Tibial nerve (tissue), 4 donors: ENCODE measurements at regions not wholly inside any gene's neighbourhood (a gene's known extent, or its start where the extent isn't known, plus 50 kb on each side); places are given as distances from the start of the nearest gene placed in this dataset.

Experiments
- EP300 ChIP-seq, 2 donors: sonication (generic); formaldehyde crosslinking; IDR thresholded peaks; one replicate each; pipeline ENCODE4 v1.6.1; 2017; ENCODE audit warnings: antibody characterized with exemption in 2 of 2, mild to moderate bottlenecking in 1 of 2
- POLR2A ChIP-seq, 2 donors: fragments of 450-650 bp; IDR thresholded peaks; one replicate each; pipeline ENCODE4 v1.6.1; 2017; ENCODE audit warnings: antibody characterized with exemption in 2 of 2, mild to moderate bottlenecking in 2 of 2, moderate library complexity in 2 of 2
- TF ChIP-seq, protein P1 (sequence below), 5 experiments: fragments of 200-600 bp in 3 of 5; fragments of 450-650 bp in 2 of 5; sonication (generic) in 3 of 5; IDR thresholded peaks; one replicate each; pipeline ENCODE4 v1.5.1; 2016 to 2019; ENCODE audit warnings: antibody characterized with exemption in 5 of 5, mild to moderate bottlenecking in 3 of 5, moderate library complexity in 2 of 5

DNA sequence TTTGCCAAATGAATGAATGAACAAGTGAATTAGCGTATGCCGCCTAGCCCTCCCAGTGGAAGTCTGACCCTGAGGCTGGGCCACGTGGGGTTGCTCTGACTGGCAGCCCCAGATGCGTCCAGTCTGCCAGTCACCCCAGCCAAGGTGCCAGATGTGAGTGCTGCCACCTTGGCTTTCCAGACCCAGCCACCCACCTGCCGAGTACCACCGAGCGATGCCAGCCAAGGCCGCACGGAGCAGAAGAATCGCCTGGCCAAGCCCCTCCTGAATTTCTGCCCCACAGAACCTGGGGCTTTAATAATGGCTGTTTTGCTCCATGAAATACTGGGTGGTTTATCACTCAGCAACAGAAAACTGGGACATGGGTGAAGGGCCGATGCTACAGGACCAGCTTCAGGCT, 59.3 kb downstream of the ADRA2C start:
- no peak for TF ChIP-seq EP300 (IDR thresholded peaks at IDR 0.05)
- TF ChIP-seq, protein P1, sequence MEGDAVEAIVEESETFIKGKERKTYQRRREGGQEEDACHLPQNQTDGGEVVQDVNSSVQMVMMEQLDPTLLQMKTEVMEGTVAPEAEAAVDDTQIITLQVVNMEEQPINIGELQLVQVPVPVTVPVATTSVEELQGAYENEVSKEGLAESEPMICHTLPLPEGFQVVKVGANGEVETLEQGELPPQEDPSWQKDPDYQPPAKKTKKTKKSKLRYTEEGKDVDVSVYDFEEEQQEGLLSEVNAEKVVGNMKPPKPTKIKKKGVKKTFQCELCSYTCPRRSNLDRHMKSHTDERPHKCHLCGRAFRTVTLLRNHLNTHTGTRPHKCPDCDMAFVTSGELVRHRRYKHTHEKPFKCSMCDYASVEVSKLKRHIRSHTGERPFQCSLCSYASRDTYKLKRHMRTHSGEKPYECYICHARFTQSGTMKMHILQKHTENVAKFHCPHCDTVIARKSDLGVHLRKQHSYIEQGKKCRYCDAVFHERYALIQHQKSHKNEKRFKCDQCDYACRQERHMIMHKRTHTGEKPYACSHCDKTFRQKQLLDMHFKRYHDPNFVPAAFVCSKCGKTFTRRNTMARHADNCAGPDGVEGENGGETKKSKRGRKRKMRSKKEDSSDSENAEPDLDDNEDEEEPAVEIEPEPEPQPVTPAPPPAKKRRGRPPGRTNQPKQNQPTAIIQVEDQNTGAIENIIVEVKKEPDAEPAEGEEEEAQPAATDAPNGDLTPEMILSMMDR (IDR thresholded peaks at IDR 0.05): no peak
- TF ChIP-seq POLR2A (IDR thresholded peaks at IDR 0.05): no peak
